MCF 10A (cell line): ENCODE measurements at regions not wholly inside any gene's neighbourhood (a gene's known extent, or its start where the extent isn't known, plus 50 kb on each side); places are given as distances from the start of the nearest gene placed in this dataset.

ENCODE experiments used
- BruUV-seq: library from RNA; stranded (reverse); fragments of 400-500 nt; replicated peaks from 2 replicates; lab custom pipeline; 2021; lab: Mats Ljungman, UMichigan
- CTCF ChIA-PET: fragments of 300-600 bp; sonication (Branson Sonifier 250); formaldehyde crosslinking; extraction: SDS; loops from one replicate; lab custom pipeline; 2021; ENCODE audit warnings: antibody characterized with exemption, inconsistent platforms; lab: Yijun Ruan, JAX
- POLR2A ChIA-PET: fragments of 300-600, 350-650 bp; sonication (Branson Sonifier 250); formaldehyde crosslinking; extraction: SDS; loops from one replicate; lab custom pipeline; 2020; ENCODE audit warnings: antibody characterized with exemption, inconsistent platforms; lab: Yijun Ruan, JAX
- DNase-seq: peaks from one replicate; pipeline ENCODE4 v3.0.0-alpha.2; 2018; ENCODE audit not compliant: unreplicated experiment
- H3K27ac Mint-ChIP-seq: one replicate; pipeline ENCODE4 v1.8.0; 2022; ENCODE audit warnings: mild to moderate bottlenecking, low read depth, mixed read lengths; ENCODE audit not compliant: unreplicated experiment
- H3K27me3 Mint-ChIP-seq: one replicate; pipeline ENCODE4 v1.8.0; 2022; ENCODE audit warnings: mixed read lengths; ENCODE audit not compliant: insufficient read depth, unreplicated experiment
- H3K36me3 Mint-ChIP-seq: one replicate; pipeline ENCODE4 v1.8.0; 2022; ENCODE audit warnings: mild to moderate bottlenecking, moderate library complexity, mixed read lengths; ENCODE audit not compliant: insufficient read depth, unreplicated experiment
- H3K4me1 Mint-ChIP-seq: one replicate; pipeline ENCODE4 v1.8.0; 2022; ENCODE audit warnings: mixed read lengths; ENCODE audit not compliant: insufficient read depth, unreplicated experiment
- H3K4me3 Mint-ChIP-seq: one replicate; pipeline ENCODE4 v1.8.0; 2022; ENCODE audit warnings: mild to moderate bottlenecking, moderate library complexity, mixed read lengths; ENCODE audit not compliant: unreplicated experiment
- H3K9me3 Mint-ChIP-seq: one replicate; pipeline ENCODE4 v1.8.0; 2022; ENCODE audit warnings: mixed read lengths; ENCODE audit not compliant: unreplicated experiment
- intact Hi-C: fragments of 100-400 bp; cut with micrococcal nuclease; formaldehyde crosslinking; loops from 2 replicates; pipeline ENCODE4 v1.14.1; 2022
- TF ChIP-seq, protein P1 (sequence below): fragments of 200-600 bp; IDR thresholded peaks from one replicate; pipeline ENCODE4 v1.8.0; 2022; ENCODE audit warnings: antibody characterized with exemption, mild to moderate bottlenecking; ENCODE audit not compliant: unreplicated experiment

DNA sequence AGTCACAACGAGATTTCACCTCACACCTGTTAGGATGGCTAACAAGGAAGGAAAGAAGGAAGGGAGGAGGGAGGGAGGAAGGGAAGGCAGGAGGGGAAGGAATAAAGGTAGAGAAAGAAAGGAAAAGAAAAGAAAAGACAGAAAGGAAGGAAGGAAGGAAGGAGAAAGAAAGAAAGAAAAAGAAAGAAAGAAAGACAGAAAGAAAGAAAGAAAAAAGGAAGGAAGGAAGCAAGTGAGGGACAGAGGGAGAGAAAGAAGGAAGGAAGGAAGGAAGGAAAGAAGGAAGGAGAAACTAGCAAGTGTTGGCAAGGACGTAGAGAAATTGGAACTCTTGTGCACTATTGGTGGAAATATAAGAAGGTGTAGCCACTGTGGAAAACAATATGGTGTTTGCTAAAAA, 52.2 kb downstream of the CCDC185 start:
- CTCF ChIA-PET, result interaction anchor here (1.0 kb wide), 1 partner anchor 15 kb away, joined by 3 read pairs; no protein-coding TSS in a partner anchor
- POLR2A ChIA-PET, result interaction anchor here (0.6 kb wide), 1 partner anchor 463 kb away, joined by 3 read pairs; no protein-coding TSS in a partner anchor
- TF ChIP-seq, protein P1, sequence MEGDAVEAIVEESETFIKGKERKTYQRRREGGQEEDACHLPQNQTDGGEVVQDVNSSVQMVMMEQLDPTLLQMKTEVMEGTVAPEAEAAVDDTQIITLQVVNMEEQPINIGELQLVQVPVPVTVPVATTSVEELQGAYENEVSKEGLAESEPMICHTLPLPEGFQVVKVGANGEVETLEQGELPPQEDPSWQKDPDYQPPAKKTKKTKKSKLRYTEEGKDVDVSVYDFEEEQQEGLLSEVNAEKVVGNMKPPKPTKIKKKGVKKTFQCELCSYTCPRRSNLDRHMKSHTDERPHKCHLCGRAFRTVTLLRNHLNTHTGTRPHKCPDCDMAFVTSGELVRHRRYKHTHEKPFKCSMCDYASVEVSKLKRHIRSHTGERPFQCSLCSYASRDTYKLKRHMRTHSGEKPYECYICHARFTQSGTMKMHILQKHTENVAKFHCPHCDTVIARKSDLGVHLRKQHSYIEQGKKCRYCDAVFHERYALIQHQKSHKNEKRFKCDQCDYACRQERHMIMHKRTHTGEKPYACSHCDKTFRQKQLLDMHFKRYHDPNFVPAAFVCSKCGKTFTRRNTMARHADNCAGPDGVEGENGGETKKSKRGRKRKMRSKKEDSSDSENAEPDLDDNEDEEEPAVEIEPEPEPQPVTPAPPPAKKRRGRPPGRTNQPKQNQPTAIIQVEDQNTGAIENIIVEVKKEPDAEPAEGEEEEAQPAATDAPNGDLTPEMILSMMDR, result no peak
- DNase-seq, result no peak
- Mint-ChIP-seq H3K4me3 (no peak overlapping the region), H3K9me3 (peaks cover 9% of the 10 kb centered on the region), H3K27ac (no peak overlapping the region), H3K27me3 (peaks cover 37% of the 10 kb centered on the region), H3K36me3 (no peaks in the 10 kb centered on the region), H3K4me1 (no peaks in the 10 kb centered on the region)
- intact Hi-C loops, result no loop called here
- no TSS peak for BruUV-seq

DNA sequence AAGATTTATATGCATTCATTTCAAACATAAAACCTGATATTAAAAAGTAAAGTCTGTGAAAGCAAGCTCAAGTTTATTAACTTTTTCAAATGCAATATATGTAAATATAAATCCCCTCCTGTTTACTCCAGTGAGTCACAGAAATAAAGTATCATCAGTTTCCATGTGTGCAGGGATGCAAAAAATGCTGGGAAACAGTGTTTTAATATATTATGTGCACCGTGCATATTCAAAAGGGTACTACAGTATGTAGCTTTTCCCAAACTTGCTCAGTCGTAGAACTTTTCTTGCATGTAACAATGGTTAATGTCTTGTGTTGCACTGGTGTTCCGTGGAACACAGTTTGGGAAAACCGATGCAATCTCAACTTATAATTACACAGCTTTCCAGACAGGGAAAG, 60.7 kb downstream of the CCDC185 start:
- Mint-ChIP-seq H3K27me3 (no peaks in the 10 kb centered on the region), H3K9me3 (no peaks in the 10 kb centered on the region), H3K27ac (no peak overlapping the region), H3K4me1 (no peaks in the 10 kb centered on the region), H3K36me3 (no peaks in the 10 kb centered on the region), H3K4me3 (no peak overlapping the region)
- no peak for DNase-seq
- intact Hi-C loops, result no loop called here
- TF ChIP-seq, protein P1, result no peak
- CTCF ChIA-PET, result interaction anchor here (0.6 to 1.9 kb wide), 4 partner anchors 9 to 230 kb away, joined by 3 to 5 read pairs (median 4); no protein-coding TSS in a partner anchor
- POLR2A ChIA-PET, result interaction anchor here (0.8 to 1.3 kb wide), 2 partner anchors 25 to 50 kb away, joined by 3 read pairs; no protein-coding TSS in a partner anchor
- BruUV-seq, result no TSS peak

DNA sequence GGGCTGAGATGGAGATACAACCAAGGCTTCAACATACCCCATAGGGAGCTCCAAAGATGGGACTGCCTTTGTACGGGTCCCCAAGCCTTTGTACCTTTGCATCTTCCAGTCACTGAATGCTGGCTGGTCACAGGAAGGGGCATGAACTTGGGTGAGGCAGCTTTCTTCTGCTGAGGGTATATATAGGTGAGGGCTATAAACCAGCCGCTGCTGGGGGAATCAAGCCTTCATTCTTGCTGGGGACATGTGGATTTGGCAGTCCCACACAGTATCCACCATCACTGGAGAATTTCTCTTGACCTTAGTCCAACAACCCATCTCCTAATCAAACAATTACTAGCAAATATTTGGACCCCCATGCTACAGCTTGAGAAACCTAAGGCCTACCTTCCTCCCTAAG, 61.7 kb downstream of the CCDC185 start:
- TF ChIP-seq, protein P1, result no peak
- CTCF ChIA-PET, result interaction anchor here (0.6 to 1.9 kb wide), 6 partner anchors 8 to 321 kb away, joined by 3 to 5 read pairs (median 4); no protein-coding TSS in a partner anchor
- no peak overlapping the region for H3K27ac Mint-ChIP-seq

DNA sequence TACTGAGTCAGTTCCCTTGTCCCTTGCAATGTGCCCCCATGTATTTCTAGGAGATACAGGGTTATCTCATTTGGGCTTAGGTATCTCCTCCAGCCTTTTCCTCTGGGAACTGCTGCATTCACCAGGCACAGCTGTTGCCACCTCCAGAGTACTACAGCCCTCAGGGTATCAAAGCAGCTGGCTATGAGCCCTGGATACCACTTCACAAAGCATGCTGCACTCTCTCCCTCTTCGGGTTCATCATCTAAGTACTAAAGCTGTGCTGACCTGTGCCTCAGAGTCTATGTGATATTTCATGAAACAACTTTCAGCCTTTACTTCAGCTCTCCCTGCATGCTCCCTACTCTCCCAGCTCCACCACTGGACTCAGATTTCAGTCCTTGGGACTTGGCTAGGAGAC, 62.3 kb downstream of the CCDC185 start:
- no peaks in the 10 kb centered on the region for H3K27me3 Mint-ChIP-seq
- BruUV-seq, result no TSS peak
- no peak overlapping the region for H3K4me3 Mint-ChIP-seq

More for the DNA sequence above, 61.7 kb downstream of the CCDC185 start:
- no peaks in the 10 kb centered on the region for H3K36me3 Mint-ChIP-seq
- no TSS peak for BruUV-seq
- H3K27me3 Mint-ChIP-seq, result no peaks in the 10 kb centered on the region
- no peaks in the 10 kb centered on the region for H3K9me3 Mint-ChIP-seq
- POLR2A ChIA-PET, result interaction anchor here (1.3 kb wide), 1 partner anchor 26 kb away, joined by 3 read pairs; no protein-coding TSS in a partner anchor
- intact Hi-C loops, result no loop called here
- no peaks in the 10 kb centered on the region for H3K4me1 Mint-ChIP-seq
- no peak for DNase-seq
- no peak overlapping the region for H3K4me3 Mint-ChIP-seq

More for the DNA sequence above, 62.3 kb downstream of the CCDC185 start:
- Mint-ChIP-seq H3K36me3 (no peaks in the 10 kb centered on the region), H3K9me3 (no peaks in the 10 kb centered on the region), H3K27ac (no peak overlapping the region), H3K4me1 (no peaks in the 10 kb centered on the region)
- TF ChIP-seq, protein P1, result no peak
- POLR2A ChIA-PET, result interaction anchor here (1.0 kb wide), 1 partner anchor 10 kb away, joined by 4 read pairs; no protein-coding TSS in a partner anchor
- no peak for DNase-seq
- intact Hi-C loops, result no loop called here
- CTCF ChIA-PET, result interaction anchor here (0.7 to 1.9 kb wide), 5 partner anchors 8 to 322 kb away, joined by 3 to 5 read pairs (median 4); no protein-coding TSS in a partner anchor
